ENCODE measurements at regions not wholly inside any gene's neighbourhood (a gene's known extent, or its start where the extent isn't known, plus 50 kb on each side); places are given as distances from the start of the nearest gene placed in this dataset.

DNA sequence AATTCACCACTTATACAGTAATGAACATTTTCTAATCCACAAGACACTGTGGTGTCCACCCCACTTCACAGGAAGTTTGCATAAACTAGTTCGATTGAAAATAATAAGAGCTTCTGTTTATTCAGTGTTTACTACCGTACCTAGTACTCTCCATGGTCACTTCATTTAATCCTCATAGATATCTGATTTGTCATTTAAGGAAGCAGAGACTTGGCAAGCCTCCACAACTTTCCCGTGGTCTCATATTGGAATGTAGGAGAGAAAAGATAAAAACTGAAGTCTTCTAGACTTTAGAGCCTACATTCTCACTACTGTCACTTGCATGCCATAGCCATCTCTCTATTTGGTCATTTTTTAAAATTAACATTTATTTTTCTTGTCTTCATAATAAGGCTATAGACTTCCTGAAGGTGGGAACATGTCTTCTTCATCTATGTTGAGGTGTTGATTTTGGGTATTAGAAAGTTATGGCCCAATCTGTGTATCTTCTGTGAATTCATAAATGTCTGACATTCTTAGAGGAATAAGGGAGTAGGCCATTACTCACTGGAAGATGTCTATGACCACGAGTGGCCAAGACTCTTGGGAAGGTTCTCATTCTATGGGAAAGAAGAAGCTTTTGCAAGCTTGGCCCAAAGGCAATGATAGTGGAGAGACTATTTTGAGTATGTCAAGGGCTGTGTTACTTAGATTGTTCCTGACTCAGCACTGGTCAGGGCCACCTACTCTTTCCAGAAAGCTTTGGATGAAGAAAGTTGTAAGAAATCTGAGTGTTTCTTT, 423.7 kb downstream of the LRIG3 start:
- no peak for DNase-seq (ENCODE audit: low read depth, low spot score)
- in situ Hi-C loops (cut with HindIII; ENCODE audit: low pct_unique_long_range_greater_than_20kb, low sequenced_read_pairs) = no loop called here

DNA sequence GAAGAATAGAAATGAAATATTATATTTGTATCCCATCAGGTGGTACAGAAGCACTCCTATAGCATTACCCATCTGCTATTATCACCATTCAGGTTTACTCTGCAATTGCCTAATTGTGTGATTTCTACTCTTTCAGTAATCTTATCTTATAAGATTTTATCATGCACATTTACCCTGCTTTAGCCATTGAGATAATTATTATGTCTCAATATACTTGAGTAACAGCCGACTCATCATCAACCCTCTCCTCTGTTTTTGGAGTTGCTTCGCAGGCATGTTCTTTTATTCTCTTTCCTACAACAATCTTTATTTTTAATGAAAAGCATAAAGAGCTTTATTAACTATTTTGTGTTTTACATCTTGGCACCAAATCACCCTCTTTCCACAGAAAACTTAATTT, 419.9 kb downstream of the LRIG3 start:
- no peak for DNase-seq (ENCODE audit: low read depth, low spot score)
- in situ Hi-C loops (cut with HindIII; ENCODE audit: low pct_unique_long_range_greater_than_20kb, low sequenced_read_pairs) = no loop called here

DNA sequence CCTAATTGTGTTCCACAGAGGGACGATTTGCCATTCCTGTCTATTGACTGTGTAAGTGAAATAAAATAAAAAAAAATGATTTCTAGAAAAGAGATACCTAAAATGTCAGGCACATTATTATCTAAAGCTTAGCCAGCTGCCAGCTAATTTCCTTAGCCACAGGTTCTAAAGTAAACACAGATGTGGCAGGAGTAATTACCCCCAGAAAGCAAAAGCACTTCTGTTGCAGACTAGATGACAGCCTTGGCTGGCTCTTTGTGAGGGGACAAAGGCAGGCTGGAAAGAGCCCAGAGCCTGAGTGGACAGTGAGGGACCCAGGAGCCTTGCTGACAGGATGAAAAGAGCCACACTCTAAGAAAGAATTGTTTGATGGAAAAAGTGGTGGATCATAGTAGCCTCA, 418.1 kb downstream of the LRIG3 start:
- DNase-seq (ENCODE audit: low read depth, low spot score) = no peak
- in situ Hi-C loops (cut with HindIII; ENCODE audit: low pct_unique_long_range_greater_than_20kb, low sequenced_read_pairs) = no loop called here

DNA sequence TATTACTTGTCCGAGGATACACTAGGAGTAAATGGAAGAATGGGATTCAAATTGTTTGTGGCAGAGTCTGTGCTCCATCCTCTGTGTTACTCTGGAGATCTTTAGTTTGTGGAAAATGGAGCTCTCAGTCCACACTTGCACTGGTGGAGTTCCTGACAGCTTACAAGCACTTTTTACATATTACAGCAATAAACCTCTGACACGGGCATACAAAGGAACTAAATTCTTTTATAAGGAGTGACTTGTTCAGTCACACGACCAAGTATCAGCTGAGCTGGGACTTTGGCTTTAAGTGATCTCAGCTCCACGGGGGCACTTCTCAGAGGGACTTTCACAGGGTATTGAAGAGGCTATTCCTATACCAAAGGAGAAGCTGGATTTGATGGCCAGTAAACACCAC, 417.5 kb downstream of the LRIG3 start:
- in situ Hi-C loops (cut with HindIII; ENCODE audit: low pct_unique_long_range_greater_than_20kb, low sequenced_read_pairs) = no loop called here
- no peak for DNase-seq (ENCODE audit: low read depth, low spot score)

DNA sequence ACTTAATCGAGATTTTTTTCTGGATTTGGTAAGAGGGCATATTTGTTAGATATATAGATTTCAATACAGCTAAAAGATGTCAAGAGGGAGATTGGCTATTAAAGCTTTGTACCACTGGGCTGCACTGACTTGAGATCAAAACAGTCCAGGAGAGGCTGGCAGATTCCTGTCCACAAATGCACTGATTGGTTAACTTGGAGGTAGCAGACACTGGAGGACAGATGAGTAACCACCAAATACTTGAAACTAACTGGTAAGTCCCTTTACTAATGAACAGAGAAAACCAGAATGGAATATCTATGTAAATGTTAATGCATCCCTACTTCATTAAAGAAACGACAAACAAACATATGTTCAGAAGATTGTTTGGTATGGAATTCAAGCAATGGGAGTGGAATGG, 416.6 kb downstream of the LRIG3 start:
- in situ Hi-C loops (cut with HindIII; ENCODE audit: low pct_unique_long_range_greater_than_20kb, low sequenced_read_pairs) = no loop called here
- DNase-seq (ENCODE audit: low read depth, low spot score) = no peak

DNA sequence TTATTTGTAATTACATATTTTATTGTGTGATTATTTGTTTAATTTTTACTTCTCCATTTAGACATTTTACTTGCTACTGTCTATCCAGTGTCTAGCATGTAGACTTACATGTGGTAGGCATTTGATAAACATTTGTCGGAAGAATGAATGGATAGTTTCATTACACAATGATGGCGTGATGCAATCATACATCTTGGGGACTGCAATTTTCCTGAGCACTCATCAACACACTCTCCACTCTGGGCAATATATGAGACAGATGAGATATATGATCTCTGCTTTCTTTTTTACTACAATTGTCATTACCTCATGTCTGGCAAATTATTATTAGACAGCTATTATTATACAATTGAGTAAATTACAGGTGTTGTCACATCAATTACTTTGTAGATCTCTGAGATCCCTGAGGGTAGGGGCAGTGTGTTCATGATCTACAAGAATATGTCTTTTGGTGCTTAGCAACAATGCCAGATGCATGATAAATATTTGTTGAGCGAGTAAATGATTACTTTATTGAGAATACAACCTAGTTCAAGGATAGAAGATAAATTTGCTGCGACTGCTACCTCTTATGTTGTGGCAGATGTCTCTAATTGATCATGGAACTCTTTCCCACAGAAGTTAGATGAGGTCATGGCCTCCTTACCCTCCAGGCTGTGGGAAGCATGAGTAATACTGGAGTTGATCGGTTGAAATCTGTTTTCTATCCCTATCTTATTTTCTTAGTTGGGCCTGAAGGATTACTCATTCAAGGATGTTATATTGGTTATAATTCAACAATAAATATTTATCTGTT, 416.0 kb downstream of the LRIG3 start:
- in situ Hi-C loops (cut with HindIII; ENCODE audit: low pct_unique_long_range_greater_than_20kb, low sequenced_read_pairs) = no loop called here
- no peak for DNase-seq (ENCODE audit: low read depth, low spot score)

DNA sequence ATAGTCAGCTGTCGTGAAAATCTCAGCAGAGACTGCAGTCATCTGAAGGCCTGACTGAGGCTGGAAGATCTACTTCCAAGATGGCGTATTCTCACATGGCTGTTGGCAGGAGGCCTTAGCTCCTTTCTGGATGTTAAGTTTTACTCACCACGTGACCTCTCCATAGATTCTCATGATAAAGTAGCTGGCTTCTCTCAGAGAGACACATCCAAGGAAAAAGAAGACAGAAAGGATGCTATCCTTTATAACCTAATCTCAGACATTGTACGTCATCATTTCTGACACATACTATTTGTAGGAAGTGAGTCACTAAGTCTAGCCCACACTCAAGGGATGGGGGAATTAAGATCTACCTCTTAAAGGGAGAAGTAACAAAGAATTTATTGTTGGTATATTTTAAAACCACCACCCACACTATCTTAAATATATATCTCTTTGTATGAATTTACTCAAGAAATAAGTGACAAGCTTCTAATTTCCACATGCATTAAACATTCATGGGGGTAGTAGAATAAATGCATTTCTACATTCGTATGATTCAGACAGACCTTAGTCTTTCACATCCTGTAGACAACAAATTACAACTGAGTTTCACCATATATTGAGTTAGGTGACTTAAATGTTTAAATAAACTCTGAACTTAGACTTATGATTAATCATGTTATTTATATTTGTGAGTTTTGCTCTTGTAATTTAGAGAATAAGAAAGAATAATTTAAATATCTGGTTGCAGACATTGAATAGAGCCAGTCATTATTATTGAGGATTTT, 411.0 kb downstream of the LRIG3 start:
- peak; percentile 61 for DNase-seq (ENCODE audit: low read depth, low spot score)
- in situ Hi-C loops (cut with HindIII; ENCODE audit: low pct_unique_long_range_greater_than_20kb, low sequenced_read_pairs) = no loop called here

DNA sequence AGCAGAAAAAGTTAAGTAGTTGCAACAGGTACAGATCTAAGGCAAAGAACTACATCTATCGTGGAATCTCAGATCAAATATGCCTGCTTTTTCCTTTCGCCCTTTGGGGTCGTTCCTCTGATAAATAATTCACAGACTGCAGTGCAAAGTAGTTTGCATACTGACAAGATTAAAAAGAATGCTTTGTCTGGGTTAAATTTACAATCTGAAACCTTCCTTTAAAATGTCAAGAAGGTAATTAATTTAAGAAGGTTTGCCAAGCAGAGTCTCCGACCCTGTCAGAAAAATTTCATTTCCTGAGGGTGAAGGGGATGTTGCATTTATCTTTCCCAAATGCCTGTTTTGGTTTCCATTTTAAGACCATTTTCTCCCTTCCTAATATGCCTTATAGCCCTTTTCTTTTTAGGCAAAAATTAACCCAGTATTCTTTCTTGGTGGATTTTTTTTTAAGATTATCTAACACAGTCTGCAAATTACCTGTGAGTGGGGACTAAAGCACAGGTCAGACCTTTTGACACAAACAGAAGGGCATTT, 406.9 kb downstream of the LRIG3 start:
- DNase-seq (ENCODE audit: low read depth, low spot score) = no peak
- in situ Hi-C loops (cut with HindIII; ENCODE audit: low pct_unique_long_range_greater_than_20kb, low sequenced_read_pairs) = no loop called here

DNA sequence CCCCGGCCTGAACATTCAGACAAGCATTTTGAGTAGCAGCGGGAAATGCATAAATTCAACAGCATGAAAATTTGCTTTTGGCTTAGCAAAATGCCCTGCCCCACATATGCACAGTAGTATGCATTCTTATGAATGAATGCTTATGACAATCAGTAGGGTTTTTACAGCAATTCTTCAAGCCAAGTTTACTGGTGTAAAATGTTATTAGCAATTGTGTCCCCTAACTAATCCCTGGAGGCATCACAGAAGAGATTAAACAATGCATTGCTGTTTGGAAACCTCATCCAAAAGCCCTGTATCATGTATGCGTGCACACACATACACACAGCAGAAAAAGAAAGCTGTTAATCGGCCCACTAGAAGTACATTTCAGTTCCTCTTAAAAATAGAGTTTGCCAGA, 406.5 kb downstream of the LRIG3 start:
- in situ Hi-C loops (cut with HindIII; ENCODE audit: low pct_unique_long_range_greater_than_20kb, low sequenced_read_pairs) = no loop called here
- no peak for DNase-seq (ENCODE audit: low read depth, low spot score)

DNA sequence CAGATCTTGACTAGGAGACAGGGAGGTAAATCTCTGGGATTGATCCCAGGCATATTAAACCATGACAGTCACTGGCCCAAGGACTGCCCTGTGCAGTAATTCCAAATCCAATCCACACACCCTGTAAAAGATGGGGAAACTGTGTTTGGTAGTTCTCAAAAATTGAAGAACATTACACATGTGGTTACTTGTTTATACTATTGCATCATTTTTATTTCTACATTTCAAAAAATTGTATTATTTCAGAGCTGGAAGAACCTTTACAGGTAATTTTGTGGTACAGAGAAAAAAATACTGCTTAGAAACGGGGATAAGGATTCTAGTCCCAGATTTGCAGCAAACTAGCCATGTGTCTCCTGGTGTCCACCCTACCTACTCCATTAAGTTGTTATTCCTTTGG, 400.5 kb downstream of the LRIG3 start:
- in situ Hi-C loops (cut with HindIII; ENCODE audit: low pct_unique_long_range_greater_than_20kb, low sequenced_read_pairs) = no loop called here
- DNase-seq (ENCODE audit: low read depth, low spot score) = no peak

DNA sequence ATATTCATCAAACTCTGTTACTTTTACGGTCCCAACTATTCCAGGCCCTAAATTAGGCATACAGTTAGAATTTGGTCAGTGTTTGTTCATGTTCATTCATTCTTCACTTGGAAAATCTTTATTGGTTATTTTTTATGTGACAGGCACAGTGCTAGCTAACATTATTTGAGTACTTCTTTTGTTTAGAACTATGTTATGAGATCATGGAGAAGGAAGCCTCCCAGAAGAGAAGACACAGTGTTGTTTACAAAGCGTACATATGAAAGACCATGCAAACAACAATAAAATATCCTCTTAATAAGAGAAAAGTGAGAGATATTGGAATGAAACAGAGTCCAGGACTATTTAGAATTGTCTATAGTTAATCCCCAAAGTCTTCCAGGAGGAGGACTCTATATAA, 399.2 kb downstream of the LRIG3 start:
- in situ Hi-C loops (cut with HindIII; ENCODE audit: low pct_unique_long_range_greater_than_20kb, low sequenced_read_pairs) = no loop called here
- no peak for DNase-seq (ENCODE audit: low read depth, low spot score)

DNA sequence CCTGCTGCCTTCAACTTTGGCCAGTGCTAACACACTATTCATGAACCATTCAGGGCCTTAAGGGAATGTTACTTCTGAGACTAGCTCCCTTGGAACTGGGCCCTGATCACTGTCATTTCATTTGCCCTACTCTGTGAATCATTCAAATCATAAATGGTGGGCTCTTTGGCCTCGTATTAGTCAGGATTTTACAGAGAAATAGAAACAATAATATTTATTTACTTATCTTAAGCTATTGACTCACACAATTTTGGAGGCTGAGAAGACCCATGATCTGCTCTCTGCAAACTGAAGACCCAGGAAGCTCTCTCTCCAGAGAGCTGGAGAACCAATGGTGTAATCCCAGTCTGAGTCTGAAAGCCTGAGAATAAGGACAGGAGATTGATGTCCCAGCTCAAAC, 398.5 kb downstream of the LRIG3 start:
- in situ Hi-C loops (cut with HindIII; ENCODE audit: low pct_unique_long_range_greater_than_20kb, low sequenced_read_pairs) = no loop called here
- no peak for DNase-seq (ENCODE audit: low read depth, low spot score)

DNA sequence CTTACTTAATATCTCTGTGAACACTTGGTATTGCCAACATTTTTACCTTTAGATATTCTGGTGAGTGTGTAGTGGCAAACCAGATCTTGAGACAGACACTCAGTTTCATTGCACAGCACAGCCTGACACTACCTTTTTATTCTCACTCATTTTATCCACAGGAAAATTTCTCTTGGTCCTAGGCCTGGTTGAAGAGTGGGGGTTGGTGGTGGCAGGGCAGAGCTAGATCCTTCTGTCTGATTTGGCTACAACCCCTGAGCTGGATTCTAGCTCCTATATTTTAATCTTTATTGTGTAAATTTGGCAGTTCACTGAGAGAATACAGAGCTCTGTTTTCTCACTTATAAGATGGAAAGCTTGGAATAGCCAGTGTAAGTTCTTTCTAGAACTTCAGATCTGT, 396.9 kb downstream of the LRIG3 start:
- in situ Hi-C loops (cut with HindIII; ENCODE audit: low pct_unique_long_range_greater_than_20kb, low sequenced_read_pairs) = no loop called here
- no peak for DNase-seq (ENCODE audit: low read depth, low spot score)

DNA sequence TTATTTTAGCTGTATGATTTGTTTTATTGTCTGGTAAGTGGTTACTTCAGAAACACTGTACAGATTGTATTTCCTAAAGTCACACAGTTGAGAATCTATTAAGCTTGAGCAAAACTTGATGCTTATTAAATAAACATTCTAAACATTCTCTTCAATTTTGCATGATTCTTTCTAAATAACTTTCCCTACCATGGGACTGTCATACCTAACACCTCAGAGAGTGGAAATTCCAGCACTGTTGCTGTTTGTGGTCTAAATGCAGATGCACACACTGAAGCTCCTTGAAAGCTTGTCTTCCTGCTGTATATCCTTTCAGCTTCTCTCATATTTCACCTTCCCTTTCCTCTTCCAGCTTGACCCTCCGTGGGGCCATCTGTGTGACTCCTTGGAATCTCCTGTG, 392.0 kb downstream of the LRIG3 start:
- in situ Hi-C loops (cut with HindIII; ENCODE audit: low pct_unique_long_range_greater_than_20kb, low sequenced_read_pairs) = no loop called here
- DNase-seq (ENCODE audit: low read depth, low spot score) = no peak

DNA sequence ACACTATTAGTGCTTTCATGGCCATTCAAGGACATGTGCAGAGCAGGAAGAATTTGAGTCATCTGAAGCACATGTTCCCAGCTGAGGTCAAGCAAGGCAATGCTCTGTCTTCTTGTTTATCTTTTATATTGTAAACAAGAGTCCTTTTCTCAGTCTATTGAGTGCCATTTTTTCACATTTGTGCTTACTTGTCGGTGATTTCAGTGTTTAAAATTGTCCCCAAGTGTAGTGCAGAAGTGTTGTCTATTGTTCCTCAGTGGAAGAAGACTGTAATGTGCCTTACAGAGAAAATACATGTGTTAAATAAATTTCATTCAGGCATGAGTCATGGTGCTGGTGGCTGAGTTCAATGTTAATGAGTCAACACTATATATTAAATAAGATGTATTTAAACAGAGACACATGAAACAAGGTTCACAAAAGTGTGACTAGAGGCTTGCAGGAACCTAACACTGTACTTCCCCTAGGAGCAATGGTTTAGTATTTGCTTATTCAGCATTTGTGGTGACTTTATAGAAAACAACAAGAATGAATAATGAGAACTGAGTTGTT, 391.1 kb downstream of the LRIG3 start:
- in situ Hi-C loops (cut with HindIII; ENCODE audit: low pct_unique_long_range_greater_than_20kb, low sequenced_read_pairs) = no loop called here
- DNase-seq (ENCODE audit: low read depth, low spot score) = no peak

DNA sequence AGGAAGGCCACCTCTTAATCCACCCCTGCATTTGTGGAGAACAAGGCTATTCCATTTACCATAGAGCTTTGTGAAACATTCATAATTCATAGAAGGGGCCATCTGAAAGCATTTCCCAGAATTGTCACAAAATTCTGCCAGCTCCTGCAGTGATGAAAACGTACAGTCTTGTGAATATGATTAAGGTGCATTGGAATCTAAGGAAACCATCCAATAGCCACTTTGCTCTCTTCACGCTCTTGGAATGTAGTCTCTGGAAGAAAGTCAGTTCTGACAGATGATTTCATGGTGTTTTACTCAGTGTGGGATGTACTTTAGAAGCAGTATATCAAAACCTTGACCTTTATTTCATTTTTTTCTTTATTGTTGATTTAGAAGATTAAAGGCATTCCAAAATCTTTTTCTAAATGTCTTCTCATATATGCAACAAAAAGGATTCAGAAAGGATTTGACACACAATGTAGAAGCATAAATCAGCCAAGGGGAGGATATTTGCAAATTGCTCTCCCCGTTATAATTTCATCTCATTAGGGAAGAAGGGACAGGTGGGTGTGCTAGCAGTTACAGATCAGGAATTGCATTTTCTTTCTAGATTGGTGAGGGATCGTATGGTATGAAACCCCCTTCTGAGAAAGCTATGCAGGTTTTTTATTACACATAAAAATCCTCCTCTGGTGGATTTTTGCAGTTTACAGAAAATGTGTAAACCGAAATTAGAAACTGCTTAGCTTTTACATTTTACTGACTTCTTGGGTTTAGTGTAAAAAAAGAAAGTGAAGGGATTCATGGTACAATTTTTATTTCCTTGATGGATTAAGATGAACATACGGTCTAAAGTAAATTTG, 390.2 kb downstream of the LRIG3 start:
- no peak for DNase-seq (ENCODE audit: low read depth, low spot score)
- in situ Hi-C loops (cut with HindIII; ENCODE audit: low pct_unique_long_range_greater_than_20kb, low sequenced_read_pairs) = no loop called here

DNA sequence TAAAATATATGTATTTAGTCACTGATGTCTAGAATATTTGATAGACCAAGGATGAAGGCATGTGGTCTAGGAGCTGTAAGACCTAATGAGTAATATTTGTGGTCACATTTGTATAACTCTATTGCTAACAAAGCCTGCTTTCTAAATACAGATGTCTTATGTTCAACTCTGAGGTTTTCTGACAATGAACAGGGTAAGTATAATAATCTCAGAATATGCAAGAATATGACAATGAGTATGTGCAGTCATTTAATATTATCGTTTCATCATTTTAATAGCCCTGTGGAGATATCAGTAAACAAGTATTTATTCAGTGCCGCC, 389.6 kb downstream of the LRIG3 start:
- DNase-seq (ENCODE audit: low read depth, low spot score) = no peak
- in situ Hi-C loops (cut with HindIII; ENCODE audit: low pct_unique_long_range_greater_than_20kb, low sequenced_read_pairs) = no loop called here
